SK-N-SH (cell line): ENCODE measurements at regions not wholly inside any gene's neighbourhood (a gene's known extent, or its start where the extent isn't known, plus 50 kb on each side); places are given as distances from the start of the nearest gene placed in this dataset.

Experiments
- CTCF ChIA-PET: fragments of 300-600, 350-600 bp; formaldehyde crosslinking; extraction: SDS; loops from one replicate; lab custom pipeline; 2021; lab: Yijun Ruan, JAX
- POLR2A ChIA-PET: fragments of 350-600 bp; sonication (Branson Sonifier 250); formaldehyde crosslinking; extraction: SDS; loops from one replicate; lab custom pipeline; 2020; ENCODE audit warnings: antibody characterized with exemption, inconsistent platforms; lab: Yijun Ruan, JAX
- DNase-seq: peaks from one replicate; pipeline ENCODE4 v3.0.0; 2012
- H2AFZ ChIP-seq: fragments of 200-600 bp; sonication (generic); 2 replicates; pipeline ENCODE4 v1.8.1; 2016; ENCODE audit warnings: antibody characterized with exemption, mild to moderate bottlenecking, low read depth
- H3F3A ChIP-seq: fragments of 200-600 bp; sonication (generic); replicated peaks from 2 replicates; pipeline ENCODE3; 2016; ENCODE audit warnings: antibody characterized with exemption, mild to moderate bottlenecking; ENCODE audit not compliant: insufficient read depth
- H3K27ac ChIP-seq, 2 experiments: fragments of 200-500 bp in 1 of 2; fragments of 200-600 bp in 1 of 2; sonication (Bioruptor generic) in 1 of 2; sonication (generic), shearing (Covaris generic) in 1 of 2; 2 replicates each; pipeline versions ENCODE4 v1.5.1 to v1.6.1; 2014 to 2016; ENCODE audit warnings: low read depth in 2 of 2, inconsistent platforms in 1 of 2, low read length in 1 of 2, mild to moderate bottlenecking in 1 of 2, mixed read lengths in 1 of 2
- H3K27me3 ChIP-seq: fragments of 200-600 bp; sonication (generic), shearing (Covaris generic); 2 replicates; pipeline ENCODE4 v1.6.1; 2016; ENCODE audit warnings: mixed run types; ENCODE audit not compliant: insufficient read depth
- H3K36me3 ChIP-seq, 2 experiments: fragments of 200-500 bp in 1 of 2; fragments of 200-600 bp in 1 of 2; sonication (Bioruptor generic) in 1 of 2; sonication (generic) in 1 of 2; replicated peaks in 1 of 2; 2 replicates each; pipeline versions ENCODE3 to v1.5.1; 2014 to 2016; ENCODE audit warnings: low read length in 1 of 2, mild to moderate bottlenecking in 1 of 2; ENCODE audit not compliant: insufficient read depth in 2 of 2, control insufficient read depth in 1 of 2
- H3K4me1 ChIP-seq, 2 experiments: fragments of 200-500 bp in 1 of 2; fragments of 200-600 bp in 1 of 2; sonication (Bioruptor generic) in 1 of 2; sonication (generic), shearing (Covaris generic) in 1 of 2; 2 replicates each; pipeline versions ENCODE4 v1.5.1 to v1.6.1; 2014 to 2016; ENCODE audit warnings: low read depth in 1 of 2, low read length in 1 of 2, mixed run types in 1 of 2; ENCODE audit not compliant: insufficient read depth in 2 of 2, control insufficient read depth in 1 of 2
- H3K4me2 ChIP-seq: fragments of 200-600 bp; sonication (generic), shearing (Covaris generic); 2 replicates; pipeline ENCODE4 v1.6.1; 2017; ENCODE audit warnings: mixed run types
- H3K4me3 ChIP-seq, 2 experiments: fragments of 200-500 bp in 1 of 2; fragments of 200-600 bp in 1 of 2; sonication (Bioruptor generic) in 1 of 2; sonication (generic), shearing (Covaris generic) in 1 of 2; 2 replicates each; pipeline versions ENCODE4 v1.5.1 to v1.8.1; 2014 to 2016; ENCODE audit warnings: low read depth in 2 of 2, inconsistent platforms in 1 of 2, low read length in 1 of 2, mild to moderate bottlenecking in 1 of 2, mixed read lengths in 1 of 2, moderate library complexity in 1 of 2
- H3K79me2 ChIP-seq: fragments of 200-600 bp; sonication (generic); 2 replicates; pipeline ENCODE4 v1.8.1; 2017; ENCODE audit warnings: mild to moderate bottlenecking; ENCODE audit not compliant: insufficient read depth
- H3K9ac ChIP-seq: fragments of 200-600 bp; sonication (generic); 2 replicates; pipeline ENCODE4 v1.6.1; 2017; ENCODE audit warnings: mixed run types
- H3K9me2 ChIP-seq: fragments of 200-600 bp; sonication (generic); 2 replicates; pipeline ENCODE4 v1.6.1; 2017; ENCODE audit warnings: mixed run types
- H3K9me3 ChIP-seq: fragments of 200-600 bp; sonication (generic); 2 replicates; pipeline ENCODE4 v1.6.1; 2017; ENCODE audit warnings: mixed run types, mild to moderate bottlenecking, moderate library complexity
- H4K20me1 ChIP-seq: fragments of 200-600 bp; sonication (generic); 2 replicates; pipeline ENCODE4 v1.6.1; 2017; ENCODE audit warnings: mild to moderate bottlenecking, mixed run types; ENCODE audit not compliant: insufficient read depth
- CHD2 ChIP-seq: fragments of 150-350 bp; IDR thresholded peaks from 2 replicates; pipeline ENCODE4 v1.6.1; 2018; ENCODE audit warnings: low read length; ENCODE audit not compliant: partially characterized antibody
- ELF1 ChIP-seq: IDR thresholded peaks from 2 replicates; pipeline ENCODE4 v1.4.0; 2012
- EP300 ChIP-seq, 2 experiments: IDR thresholded peaks; 2 replicates each; pipeline versions ENCODE4 v1.4.0 to v1.6.1; 2012; ENCODE audit warnings: borderline replicate concordance in 1 of 2, low read depth in 1 of 2, low read length in 1 of 2
- EZH2phosphoT487 ChIP-seq: fragments of 200-600 bp; sonication (generic); IDR thresholded peaks from 2 replicates; pipeline ENCODE4 v1.6.1; 2017; ENCODE audit warnings: low read depth, mixed run types, mild to moderate bottlenecking, antibody characterized with exemption, moderate library complexity, borderline replicate concordance
- GABPA ChIP-seq: IDR thresholded peaks from 2 replicates; pipeline ENCODE4 v1.4.0; 2012; ENCODE audit warnings: low read depth, mild to moderate bottlenecking
- JUND ChIP-seq: IDR thresholded peaks from 2 replicates; pipeline ENCODE4 v1.4.0; 2012
- MEF2A ChIP-seq: IDR thresholded peaks from 2 replicates; pipeline ENCODE4 v1.4.0; 2012; ENCODE audit warnings: low read depth, borderline replicate concordance
- MXI1 ChIP-seq: IDR thresholded peaks from 2 replicates; pipeline ENCODE4 v1.6.1; 2012; ENCODE audit warnings: mild to moderate bottlenecking, low read depth, low read length, improper control_type of control experiment
- NRF1 ChIP-seq: IDR thresholded peaks from 2 replicates; pipeline ENCODE4 v1.6.1; 2012; ENCODE audit warnings: low read depth, mild to moderate bottlenecking, low read length
- RAD21 ChIP-seq: IDR thresholded peaks from 2 replicates; pipeline ENCODE4 v1.6.1; 2012; ENCODE audit warnings: mild to moderate bottlenecking, low read length
- RCOR1 ChIP-seq: fragments of 150-350 bp; IDR thresholded peaks from 2 replicates; pipeline ENCODE4 v1.6.1; 2017; ENCODE audit warnings: antibody characterized with exemption, low read length
- RFX5 ChIP-seq: IDR thresholded peaks from 2 replicates; pipeline ENCODE4 v1.6.1; 2012; ENCODE audit warnings: mild to moderate bottlenecking, improper control_type of control experiment, low read length
- RXRA ChIP-seq: IDR thresholded peaks from 2 replicates; pipeline ENCODE4 v1.4.0; 2012; ENCODE audit warnings: low read depth, mild to moderate bottlenecking, borderline replicate concordance
- SIN3A ChIP-seq: IDR thresholded peaks from 2 replicates; pipeline ENCODE4 v1.6.1; 2012; ENCODE audit warnings: low read depth, mild to moderate bottlenecking, low read length, moderate library complexity, borderline replicate concordance
- SMC3 ChIP-seq: IDR thresholded peaks from 2 replicates; pipeline ENCODE4 v1.6.1; 2012; ENCODE audit warnings: low read depth, low read length, improper control_type of control experiment
- YY1 ChIP-seq: IDR thresholded peaks from 2 replicates; pipeline ENCODE4 v1.4.0; 2012; ENCODE audit warnings: low read depth, mild to moderate bottlenecking
- WGBS: methylation state at CpG from one replicate; pipeline ENCODE4 v1.1.6; 2017; ENCODE audit warnings: low lambda C conversion rate; 5-methylcytosine and 5-hydroxymethylcytosine counted together
- TF ChIP-seq, protein P1 (sequence below): IDR thresholded peaks from 2 replicates; pipeline ENCODE4 v1.4.0; 2012; ENCODE audit warnings: low read depth
- TF ChIP-seq, protein P2 (sequence below): fragments of 150-350 bp; IDR thresholded peaks from 2 replicates; pipeline ENCODE4 v1.6.1; 2016; ENCODE audit warnings: mild to moderate bottlenecking, low read depth, low read length
- TF ChIP-seq, protein P3 (sequence below): fragments of 150-350 bp; IDR thresholded peaks from 2 replicates; pipeline ENCODE4 v1.6.1; 2017; ENCODE audit warnings: antibody characterized with exemption, low read length, low read depth, borderline replicate concordance
- TF ChIP-seq, protein P4 (sequence below): fragments of 200-600 bp; sonication (generic); IDR thresholded peaks from 2 replicates; pipeline ENCODE4 v1.6.1; 2017; ENCODE audit warnings: antibody characterized with exemption, mild to moderate bottlenecking, moderate library complexity
- TF ChIP-seq, protein P5 (sequence below): IDR thresholded peaks from 2 replicates; pipeline ENCODE4 v1.4.0; 2012; ENCODE audit warnings: low read depth, borderline replicate concordance

DNA sequence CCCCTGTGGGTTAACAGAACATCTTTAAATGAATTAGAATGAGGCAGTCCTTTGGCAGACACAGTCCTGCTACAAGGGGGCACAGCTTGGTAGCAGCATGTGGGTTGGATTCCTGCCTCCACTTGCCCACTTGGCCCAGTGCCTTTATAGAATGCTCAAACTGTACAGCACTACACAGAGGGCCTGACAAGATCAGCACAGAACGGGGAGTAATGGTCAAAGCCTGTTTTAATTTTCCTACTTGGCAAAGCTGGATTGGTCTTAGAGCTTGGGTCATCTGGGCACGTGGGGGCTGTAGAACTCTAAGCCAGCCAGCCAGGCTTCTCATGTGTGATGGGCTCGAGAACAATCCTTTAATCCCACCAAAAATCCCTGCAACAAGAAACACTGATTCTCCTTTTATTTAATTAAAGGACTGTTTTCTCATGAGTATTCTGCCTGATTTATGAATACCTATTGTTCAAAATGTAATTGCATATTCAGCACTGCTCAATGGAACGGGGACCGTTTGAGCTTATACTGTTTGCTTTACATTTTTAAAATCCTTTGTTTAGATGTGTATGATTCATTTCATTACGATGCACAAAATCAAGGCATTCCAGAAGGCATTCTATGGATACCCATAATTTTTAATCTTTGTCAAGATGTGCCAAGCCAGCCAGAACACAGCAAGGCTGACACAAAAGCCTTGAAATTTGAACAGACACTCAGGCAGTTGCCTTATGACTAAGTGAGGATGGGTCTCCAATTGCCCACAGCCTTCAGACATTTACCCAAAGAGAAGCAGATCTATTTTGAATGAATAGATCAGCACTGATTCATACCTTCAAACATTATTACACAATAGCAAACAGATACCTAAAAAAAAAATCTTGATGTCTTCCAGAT, 249.3 kb upstream of the TGFBR2 start (continued):
- TF ChIP-seq, protein P1, sequence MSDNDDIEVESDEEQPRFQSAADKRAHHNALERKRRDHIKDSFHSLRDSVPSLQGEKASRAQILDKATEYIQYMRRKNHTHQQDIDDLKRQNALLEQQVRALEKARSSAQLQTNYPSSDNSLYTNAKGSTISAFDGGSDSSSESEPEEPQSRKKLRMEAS, result peak; percentile 38; the same call in 1 of the 2 replicates
- TF ChIP-seq RAD21, result no peak
- TF ChIP-seq ELF1, result no peak
- peak; percentile 26 to 97; a peak in 3 of 4 replicates for TF ChIP-seq EP300 (IDR thresholded peaks at IDR 0.05; ENCODE audit: borderline replicate concordance in 1 of 2, low read depth in 1 of 2, low read length in 1 of 2)
- TF ChIP-seq SIN3A, result no peak
- TF ChIP-seq, protein P2, sequence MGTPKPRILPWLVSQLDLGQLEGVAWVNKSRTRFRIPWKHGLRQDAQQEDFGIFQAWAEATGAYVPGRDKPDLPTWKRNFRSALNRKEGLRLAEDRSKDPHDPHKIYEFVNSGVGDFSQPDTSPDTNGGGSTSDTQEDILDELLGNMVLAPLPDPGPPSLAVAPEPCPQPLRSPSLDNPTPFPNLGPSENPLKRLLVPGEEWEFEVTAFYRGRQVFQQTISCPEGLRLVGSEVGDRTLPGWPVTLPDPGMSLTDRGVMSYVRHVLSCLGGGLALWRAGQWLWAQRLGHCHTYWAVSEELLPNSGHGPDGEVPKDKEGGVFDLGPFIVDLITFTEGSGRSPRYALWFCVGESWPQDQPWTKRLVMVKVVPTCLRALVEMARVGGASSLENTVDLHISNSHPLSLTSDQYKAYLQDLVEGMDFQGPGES, result no peak
- TF ChIP-seq, all 33 proteins: peak for 13

DNA sequence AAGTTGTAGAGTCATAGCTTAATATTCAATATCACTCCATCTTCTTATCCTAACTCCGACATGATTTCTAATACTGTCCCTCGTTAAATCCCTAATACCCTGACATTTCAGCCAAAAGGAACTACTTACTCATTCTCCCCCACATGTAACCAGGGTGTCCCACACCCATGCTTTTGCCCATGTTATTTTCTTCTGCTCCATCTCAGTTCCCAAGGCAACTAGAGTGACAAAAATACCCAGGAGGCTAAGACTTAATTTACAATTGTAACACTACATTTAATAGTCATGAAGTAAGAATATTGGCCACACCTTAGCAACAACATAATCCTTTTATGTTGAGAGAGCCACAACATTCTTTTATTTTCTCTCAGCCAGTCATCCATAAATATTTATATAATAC, 248.5 kb upstream of the TGFBR2 start:
- no peaks in the 10 kb centered on the region for H3K27me3 ChIP-seq
- H3K4me3 ChIP-seq, result no peak overlapping the region
- H2AFZ ChIP-seq, result peak overlapping the region; percentile 55; the same call in 1 of the 2 replicates
- WGBS, result 59% methylated on average over 2 of the region's 2 CpGs
- H3K27ac ChIP-seq, result peak overlapping the region in 1 of 2 experiments; percentile 79; a peak in 2 of 4 replicates
- no peaks in the 10 kb centered on the region for H4K20me1 ChIP-seq
- H3K9ac ChIP-seq, result peak overlapping the region; percentile 47
- no peaks in the 10 kb centered on the region for H3K9me2 ChIP-seq
- H3K4me2 ChIP-seq, result peak overlapping the region; percentile 9; the same call in 1 of the 2 replicates
- POLR2A ChIA-PET, result no interaction called here
- H3K79me2 ChIP-seq, result no peaks in the 10 kb centered on the region
- H3K36me3 ChIP-seq, result no peaks in the 10 kb centered on the region
- peaks cover 35% of the 10 kb centered on the region for H3F3A ChIP-seq
- CTCF ChIA-PET, result interaction anchor here (1.9 kb wide), 1 partner anchor 12 kb away, joined by 4 read pairs; no protein-coding TSS in a partner anchor
- peaks cover 0 to 40% of the 10 kb centered on the region in 2 experiments; a peak in 2 of 4 replicates for H3K4me1 ChIP-seq
- no peak for DNase-seq
- H3K9me3 ChIP-seq, result no peaks in the 10 kb centered on the region; the same call in 1 of the 2 replicates
- TF ChIP-seq, protein P3, sequence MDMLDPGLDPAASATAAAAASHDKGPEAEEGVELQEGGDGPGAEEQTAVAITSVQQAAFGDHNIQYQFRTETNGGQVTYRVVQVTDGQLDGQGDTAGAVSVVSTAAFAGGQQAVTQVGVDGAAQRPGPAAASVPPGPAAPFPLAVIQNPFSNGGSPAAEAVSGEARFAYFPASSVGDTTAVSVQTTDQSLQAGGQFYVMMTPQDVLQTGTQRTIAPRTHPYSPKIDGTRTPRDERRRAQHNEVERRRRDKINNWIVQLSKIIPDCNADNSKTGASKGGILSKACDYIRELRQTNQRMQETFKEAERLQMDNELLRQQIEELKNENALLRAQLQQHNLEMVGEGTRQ, result no peak
- TF ChIP-seq EZH2phosphoT487 (no peak), JUND (no peak), RAD21 (no peak), MXI1 (no peak), GABPA (no peak), YY1 (no peak), CHD2 (no peak), RFX5 (no peak), RXRA (no peak), MEF2A (no peak), SMC3 (no peak), NRF1 (no peak), RCOR1 (no peak)
- TF ChIP-seq, protein P4, sequence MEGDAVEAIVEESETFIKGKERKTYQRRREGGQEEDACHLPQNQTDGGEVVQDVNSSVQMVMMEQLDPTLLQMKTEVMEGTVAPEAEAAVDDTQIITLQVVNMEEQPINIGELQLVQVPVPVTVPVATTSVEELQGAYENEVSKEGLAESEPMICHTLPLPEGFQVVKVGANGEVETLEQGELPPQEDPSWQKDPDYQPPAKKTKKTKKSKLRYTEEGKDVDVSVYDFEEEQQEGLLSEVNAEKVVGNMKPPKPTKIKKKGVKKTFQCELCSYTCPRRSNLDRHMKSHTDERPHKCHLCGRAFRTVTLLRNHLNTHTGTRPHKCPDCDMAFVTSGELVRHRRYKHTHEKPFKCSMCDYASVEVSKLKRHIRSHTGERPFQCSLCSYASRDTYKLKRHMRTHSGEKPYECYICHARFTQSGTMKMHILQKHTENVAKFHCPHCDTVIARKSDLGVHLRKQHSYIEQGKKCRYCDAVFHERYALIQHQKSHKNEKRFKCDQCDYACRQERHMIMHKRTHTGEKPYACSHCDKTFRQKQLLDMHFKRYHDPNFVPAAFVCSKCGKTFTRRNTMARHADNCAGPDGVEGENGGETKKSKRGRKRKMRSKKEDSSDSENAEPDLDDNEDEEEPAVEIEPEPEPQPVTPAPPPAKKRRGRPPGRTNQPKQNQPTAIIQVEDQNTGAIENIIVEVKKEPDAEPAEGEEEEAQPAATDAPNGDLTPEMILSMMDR, result no peak
- TF ChIP-seq, protein P5, sequence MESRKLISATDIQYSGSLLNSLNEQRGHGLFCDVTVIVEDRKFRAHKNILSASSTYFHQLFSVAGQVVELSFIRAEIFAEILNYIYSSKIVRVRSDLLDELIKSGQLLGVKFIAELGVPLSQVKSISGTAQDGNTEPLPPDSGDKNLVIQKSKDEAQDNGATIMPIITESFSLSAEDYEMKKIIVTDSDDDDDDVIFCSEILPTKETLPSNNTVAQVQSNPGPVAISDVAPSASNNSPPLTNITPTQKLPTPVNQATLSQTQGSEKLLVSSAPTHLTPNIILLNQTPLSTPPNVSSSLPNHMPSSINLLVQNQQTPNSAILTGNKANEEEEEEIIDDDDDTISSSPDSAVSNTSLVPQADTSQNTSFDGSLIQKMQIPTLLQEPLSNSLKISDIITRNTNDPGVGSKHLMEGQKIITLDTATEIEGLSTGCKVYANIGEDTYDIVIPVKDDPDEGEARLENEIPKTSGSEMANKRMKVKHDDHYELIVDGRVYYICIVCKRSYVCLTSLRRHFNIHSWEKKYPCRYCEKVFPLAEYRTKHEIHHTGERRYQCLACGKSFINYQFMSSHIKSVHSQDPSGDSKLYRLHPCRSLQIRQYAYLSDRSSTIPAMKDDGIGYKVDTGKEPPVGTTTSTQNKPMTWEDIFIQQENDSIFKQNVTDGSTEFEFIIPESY, result no peak
